Keratinocyte (primary cell): ENCODE measurements at regions not wholly inside any gene's neighbourhood (a gene's known extent, or its start where the extent isn't known, plus 50 kb on each side); places are given as distances from the start of the nearest gene placed in this dataset.

Experiments used
- DNase-seq: peaks from one replicate; pipeline ENCODE4 v3.0.0-alpha.2; 2011; ENCODE audit warnings: low read depth, missing footprints, low spot score
- FAIRE-seq: peaks from 2 replicates; lab custom pipeline; 2011; peaks lifted over from hg19 to GRCh38; lab: Jason Lieb, UNC
- H2AFZ ChIP-seq: 2 replicates; pipeline ENCODE4 v1.6.0; 2012; ENCODE audit warnings: low read length, control low read depth, inconsistent platforms; ENCODE audit not compliant: control insufficient read depth
- H3K27ac ChIP-seq: 2 replicates; pipeline ENCODE4 v1.5.1; 2011; ENCODE audit warnings: low read length; ENCODE audit not compliant: control insufficient read depth, insufficient read depth
- H3K27me3 ChIP-seq: 3 replicates; pipeline ENCODE4 v1.6.0; 2011; ENCODE audit warnings: low read length; ENCODE audit not compliant: control insufficient read depth, insufficient read depth; ENCODE audit errors: extremely low read depth
- H3K36me3 ChIP-seq, 2 experiments: 2 replicates in 1 of 2; 3 replicates in 1 of 2; pipeline ENCODE4 v1.5.1; 2011; ENCODE audit warnings: low read length in 2 of 2, mild to moderate bottlenecking in 1 of 2; ENCODE audit not compliant: control insufficient read depth in 2 of 2, insufficient read depth in 2 of 2; ENCODE audit errors: extremely low read depth in 1 of 2
- H3K4me1 ChIP-seq: 3 replicates; pipeline ENCODE4 v1.5.1; 2011; ENCODE audit warnings: low read length; ENCODE audit not compliant: control insufficient read depth, insufficient read depth; ENCODE audit errors: extremely low read depth
- H3K4me2 ChIP-seq: 3 replicates; pipeline ENCODE4 v1.6.0; 2011; ENCODE audit warnings: low read depth, low read length; ENCODE audit not compliant: control insufficient read depth, insufficient read depth; ENCODE audit errors: extremely low read depth
- H3K4me3 ChIP-seq, 3 experiments: fragments of 200-600 bp in 1 of 3; sonication (generic) in 1 of 3; 2 replicates in 2 of 3; 3 replicates in 1 of 3; pipeline ENCODE4 v1.5.1; 2011 to 2016; ENCODE audit warnings: low read length in 3 of 3, mild to moderate bottlenecking in 3 of 3, control low read depth in 2 of 3, inconsistent platforms in 1 of 3, low read depth in 1 of 3, mixed read lengths in 1 of 3, mixed run types in 1 of 3, moderate library complexity in 1 of 3; ENCODE audit not compliant: control insufficient read depth in 2 of 3, insufficient read depth in 2 of 3; ENCODE audit errors: extremely low read depth in 1 of 3
- H3K79me2 ChIP-seq: 2 replicates; pipeline ENCODE4 v1.6.0; 2012; ENCODE audit warnings: low read length; ENCODE audit not compliant: control insufficient read depth, insufficient read depth
- H3K9ac ChIP-seq: 3 replicates; pipeline ENCODE4 v1.6.0; 2011; ENCODE audit warnings: low read length; ENCODE audit not compliant: control insufficient read depth, insufficient read depth; ENCODE audit errors: extremely low read depth
- H3K9me1 ChIP-seq: 3 replicates; pipeline ENCODE4 v1.6.0; 2011; ENCODE audit warnings: low read length; ENCODE audit not compliant: control insufficient read depth, insufficient read depth; ENCODE audit errors: extremely low read depth
- H3K9me3 ChIP-seq: 2 replicates; pipeline ENCODE4 v1.5.1; 2012; ENCODE audit warnings: low read depth, low read length; ENCODE audit not compliant: control insufficient read depth
- H4K20me1 ChIP-seq: 3 replicates; pipeline ENCODE4 v1.6.0; 2011; ENCODE audit warnings: low read length; ENCODE audit not compliant: control insufficient read depth, insufficient read depth; ENCODE audit errors: extremely low read depth
- CTCF ChIP-seq, 3 experiments: IDR thresholded peaks in 1 of 3; conservative IDR thresholded peaks in 1 of 3; optimal IDR thresholded peaks in 1 of 3; 2 replicates in 2 of 3; 3 replicates in 1 of 3; pipeline versions ENCODE3 to v1.5.1; 2011; ENCODE audit warnings: low read length in 3 of 3, mild to moderate bottlenecking in 3 of 3, moderate library complexity in 2 of 3, control low read depth in 1 of 3, inconsistent platforms in 1 of 3; ENCODE audit not compliant: insufficient read depth in 2 of 3; ENCODE audit errors: extremely low read depth in 1 of 3
- EZH2 ChIP-seq: IDR thresholded peaks from one replicate; pipeline ENCODE4 v1.6.1; 2012; ENCODE audit warnings: inconsistent platforms, mild to moderate bottlenecking, low read length, moderate library complexity
- dilution Hi-C: fragments of 300-500 bp; cut with MboI; formaldehyde crosslinking; loops from one replicate; pipeline ENCODE4 v1.7.0; 2020; ENCODE audit warnings: low sequenced_read_pairs; ENCODE audit not compliant: extremely low pct_ligation_motif_present

DNA sequence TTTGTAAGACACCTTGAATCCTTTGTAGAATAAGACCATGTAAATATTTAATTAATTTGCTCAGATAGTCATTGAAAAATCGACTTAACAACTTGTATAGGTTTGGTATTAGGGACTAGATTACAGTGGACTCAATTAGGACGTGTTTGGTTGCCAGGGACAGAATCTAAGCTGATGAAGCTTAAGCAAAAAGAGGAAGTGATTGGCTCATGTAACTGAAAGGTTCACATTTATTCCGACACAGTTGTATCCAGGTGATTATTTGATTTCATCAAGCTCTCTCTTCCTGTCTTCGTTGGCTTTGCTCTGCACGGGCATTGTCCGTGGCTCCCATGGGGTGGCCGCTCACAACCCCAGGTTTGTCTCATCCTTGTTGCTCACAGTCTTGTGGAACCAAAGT lies 146.4 kb downstream of the C11orf91 start:
- H3K27me3 ChIP-seq, result no peaks in the 10 kb centered on the region
- dilution Hi-C loops, result no loop called here
- no peaks in the 10 kb centered on the region for H4K20me1 ChIP-seq
- H3K27ac ChIP-seq, result no peak overlapping the region
- H3K4me3 ChIP-seq, result no peak overlapping the region
- no peaks in the 10 kb centered on the region for H3K9me3 ChIP-seq
- H2AFZ ChIP-seq, result no peak overlapping the region
- peaks cover 27% of the 10 kb centered on the region for H3K4me1 ChIP-seq
- no peak for TF ChIP-seq EZH2
- TF ChIP-seq CTCF (optimal IDR thresholded peaks at IDR 0.05 in 1 of 3, IDR thresholded peaks at IDR 0.05 in 1 of 3, conservative IDR thresholded peaks at IDR 0.05 in 1 of 3; ENCODE audit: extremely low read depth in 1 of 3, insufficient read depth in 2 of 3, low read length in 3 of 3), result no peak
- no peak overlapping the region for H3K9ac ChIP-seq
- no peaks in the 10 kb centered on the region for H3K79me2 ChIP-seq
- H3K4me2 ChIP-seq, result no peak overlapping the region
- FAIRE-seq, result no peak
- H3K9me1 ChIP-seq, result no peaks in the 10 kb centered on the region
- no peak for DNase-seq
- no peaks in the 10 kb centered on the region for H3K36me3 ChIP-seq

DNA sequence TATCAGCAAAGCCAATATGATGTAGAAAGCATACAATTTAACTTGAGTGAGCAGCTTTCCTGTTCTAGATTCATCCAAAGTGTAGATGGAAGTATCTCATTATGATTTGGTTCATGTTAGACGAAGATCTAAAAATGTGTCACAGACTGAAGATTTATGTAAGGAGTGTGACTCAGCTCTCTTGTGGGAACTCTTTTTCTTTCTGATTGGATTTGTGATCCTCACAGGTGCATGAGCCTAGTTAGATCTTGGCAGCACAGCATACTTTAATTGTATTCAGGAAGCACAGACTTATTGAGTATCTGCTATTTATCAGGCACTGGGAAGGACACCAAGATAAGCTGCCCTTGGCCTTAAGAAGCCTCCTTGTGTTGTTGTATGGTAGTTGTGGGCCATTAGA lies 147.1 kb downstream of the C11orf91 start:
- Histone ChIP-seq H3K27ac (no peak overlapping the region), H2AFZ (no peak overlapping the region), H3K79me2 (no peaks in the 10 kb centered on the region), H3K4me3 (no peak overlapping the region), H3K4me1 (peaks cover 27% of the 10 kb centered on the region), H4K20me1 (no peaks in the 10 kb centered on the region), H3K4me2 (no peak overlapping the region), H3K9me1 (no peaks in the 10 kb centered on the region), H3K27me3 (no peaks in the 10 kb centered on the region), H3K9ac (no peak overlapping the region), H3K9me3 (no peaks in the 10 kb centered on the region), H3K36me3 (no peaks in the 10 kb centered on the region)
- DNase-seq (no peak), FAIRE-seq (peak; percentile 67)
- TF ChIP-seq EZH2, result no peak
- TF ChIP-seq CTCF (optimal IDR thresholded peaks at IDR 0.05 in 1 of 3, IDR thresholded peaks at IDR 0.05 in 1 of 3, conservative IDR thresholded peaks at IDR 0.05 in 1 of 3; ENCODE audit: extremely low read depth in 1 of 3, insufficient read depth in 2 of 3, low read length in 3 of 3), result no peak
- dilution Hi-C loops, result no loop called here
